ENCODE measurements at regions not wholly inside any gene's neighbourhood (a gene's known extent, or its start where the extent isn't known, plus 50 kb on each side); places are given as distances from the start of the nearest gene placed in this dataset.

DNA sequence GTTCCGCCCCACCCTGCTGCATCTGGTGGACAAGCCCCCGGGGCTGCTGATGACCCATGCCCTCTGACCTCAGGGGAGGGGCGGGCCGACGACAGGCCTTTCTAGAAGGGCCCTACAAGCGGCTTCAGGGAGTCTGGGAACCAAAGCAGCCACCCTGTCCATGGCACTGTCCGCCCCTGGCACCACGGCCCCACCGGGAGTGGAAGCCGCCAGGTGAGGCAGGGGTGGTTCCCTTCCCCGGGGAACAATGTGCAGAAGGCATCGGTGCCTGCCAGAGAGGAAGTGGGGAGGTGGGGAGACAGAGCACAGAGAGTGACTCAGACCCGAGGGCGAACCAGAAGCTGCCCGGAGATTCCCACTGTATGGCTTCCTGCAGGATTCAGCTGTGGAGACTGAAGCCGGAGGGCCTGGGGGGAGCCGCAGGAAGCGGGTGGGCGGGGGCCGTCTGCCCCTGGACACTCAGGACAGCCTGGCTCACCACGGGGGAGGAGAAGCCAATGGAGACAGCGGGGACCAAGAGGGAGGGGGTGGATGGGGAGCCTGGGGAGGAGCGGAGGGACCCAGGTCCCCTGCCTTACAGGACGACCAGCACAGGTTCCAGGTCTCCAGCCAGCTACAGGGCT, 134.0 kb downstream of the TPRA1 start:
- TF ChIP-seq, protein P1, sequence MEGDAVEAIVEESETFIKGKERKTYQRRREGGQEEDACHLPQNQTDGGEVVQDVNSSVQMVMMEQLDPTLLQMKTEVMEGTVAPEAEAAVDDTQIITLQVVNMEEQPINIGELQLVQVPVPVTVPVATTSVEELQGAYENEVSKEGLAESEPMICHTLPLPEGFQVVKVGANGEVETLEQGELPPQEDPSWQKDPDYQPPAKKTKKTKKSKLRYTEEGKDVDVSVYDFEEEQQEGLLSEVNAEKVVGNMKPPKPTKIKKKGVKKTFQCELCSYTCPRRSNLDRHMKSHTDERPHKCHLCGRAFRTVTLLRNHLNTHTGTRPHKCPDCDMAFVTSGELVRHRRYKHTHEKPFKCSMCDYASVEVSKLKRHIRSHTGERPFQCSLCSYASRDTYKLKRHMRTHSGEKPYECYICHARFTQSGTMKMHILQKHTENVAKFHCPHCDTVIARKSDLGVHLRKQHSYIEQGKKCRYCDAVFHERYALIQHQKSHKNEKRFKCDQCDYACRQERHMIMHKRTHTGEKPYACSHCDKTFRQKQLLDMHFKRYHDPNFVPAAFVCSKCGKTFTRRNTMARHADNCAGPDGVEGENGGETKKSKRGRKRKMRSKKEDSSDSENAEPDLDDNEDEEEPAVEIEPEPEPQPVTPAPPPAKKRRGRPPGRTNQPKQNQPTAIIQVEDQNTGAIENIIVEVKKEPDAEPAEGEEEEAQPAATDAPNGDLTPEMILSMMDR (IDR thresholded peaks at IDR 0.05; ENCODE audit: partially characterized antibody, unreplicated experiment): no peak
- H3K4me3 Mint-ChIP-seq (ENCODE audit: unreplicated experiment): peak overlapping the region; percentile 79
- H3K36me3 Mint-ChIP-seq (ENCODE audit: unreplicated experiment): no peaks in the 10 kb centered on the region
- H3K27me3 Mint-ChIP-seq (ENCODE audit: unreplicated experiment): peaks cover 17% of the 10 kb centered on the region
- H3K9me3 Mint-ChIP-seq (ENCODE audit: unreplicated experiment): peaks cover 15% of the 10 kb centered on the region
- peak; percentile 35 for DNase-seq
- H3K4me1 Mint-ChIP-seq (ENCODE audit: low read depth, unreplicated experiment): peaks cover 45% of the 10 kb centered on the region
- no peak overlapping the region for H3K27ac Mint-ChIP-seq (ENCODE audit: unreplicated experiment)

DNA sequence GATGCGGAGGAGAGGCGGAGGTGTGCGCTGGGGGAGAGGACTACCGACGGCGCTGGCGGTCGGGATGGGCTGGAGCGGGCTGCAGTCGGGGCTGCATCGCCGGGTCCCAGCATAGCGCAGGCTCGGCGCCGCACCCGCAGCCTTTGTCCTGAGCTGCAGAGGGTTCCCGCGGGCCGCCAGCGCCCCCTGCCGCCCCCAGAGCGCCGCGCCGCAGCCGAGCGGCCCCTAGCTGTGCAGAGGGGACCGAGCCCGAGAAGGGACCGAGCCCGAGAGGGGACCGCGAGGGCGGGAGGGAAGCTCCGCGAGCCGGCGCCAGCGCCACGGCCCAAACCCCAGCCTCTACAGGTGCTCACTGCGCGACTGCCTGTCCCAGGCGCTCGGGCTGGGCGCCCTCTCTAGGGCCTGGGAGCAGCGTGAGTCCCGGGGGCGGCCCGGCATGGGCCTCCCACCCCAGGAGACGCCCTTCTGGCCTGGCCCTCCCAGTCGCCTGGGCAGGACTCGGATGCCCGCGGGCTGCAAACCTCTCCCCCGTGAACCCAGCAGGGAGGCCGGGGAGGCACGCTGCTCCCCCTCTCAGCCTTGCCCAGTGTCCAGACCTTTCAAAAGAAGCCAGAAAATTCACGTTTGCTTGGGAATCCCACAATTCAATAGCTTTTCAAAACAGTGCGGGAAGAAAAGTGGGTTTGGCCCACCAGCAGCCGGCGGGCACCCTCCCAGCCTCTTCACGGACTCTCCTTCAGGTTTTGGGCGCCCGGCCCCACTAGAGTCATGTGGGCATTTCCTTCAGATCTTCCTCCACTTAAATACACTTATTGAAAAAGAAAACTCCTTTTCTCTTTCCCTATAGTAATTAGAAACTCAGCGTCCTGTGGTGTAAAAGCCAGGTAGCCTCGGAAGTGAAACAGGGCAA, 134.7 kb downstream of the TPRA1 start:
- peaks cover 19% of the 10 kb centered on the region for H3K27me3 Mint-ChIP-seq (ENCODE audit: unreplicated experiment)

DNA sequence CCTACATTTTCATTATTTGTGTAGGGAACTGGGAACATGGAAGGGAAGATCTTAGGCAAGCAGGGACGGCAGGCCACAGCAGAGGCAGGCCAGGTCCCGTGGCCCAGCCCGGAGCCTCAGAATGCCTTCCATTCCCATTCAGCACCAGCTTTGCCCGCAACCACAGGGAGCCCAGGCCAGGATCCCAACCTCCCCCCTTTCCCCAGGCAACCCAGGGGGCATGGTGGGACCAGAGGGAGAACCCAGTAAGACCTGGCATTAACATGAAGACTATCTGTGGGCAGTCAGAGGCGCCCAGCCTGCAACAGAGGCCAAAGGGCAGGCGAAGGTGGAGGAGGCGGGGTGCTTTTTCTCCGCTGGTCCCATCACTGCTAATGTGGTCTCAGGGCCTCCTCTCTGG, 135.6 kb downstream of the TPRA1 start:
- peaks cover 15% of the 10 kb centered on the region for H3K9me3 Mint-ChIP-seq (ENCODE audit: unreplicated experiment)
- TF ChIP-seq, protein P1 (IDR thresholded peaks at IDR 0.05; ENCODE audit: partially characterized antibody, unreplicated experiment): no peak
- peak overlapping the region; percentile 21 for H3K4me3 Mint-ChIP-seq (ENCODE audit: unreplicated experiment)
- H3K27me3 Mint-ChIP-seq (ENCODE audit: unreplicated experiment): peaks cover 18% of the 10 kb centered on the region
- H3K4me1 Mint-ChIP-seq (ENCODE audit: low read depth, unreplicated experiment): peaks cover 42% of the 10 kb centered on the region
- no peak for DNase-seq
- H3K27ac Mint-ChIP-seq (ENCODE audit: unreplicated experiment): peak overlapping the region; percentile 50
- no peaks in the 10 kb centered on the region for H3K36me3 Mint-ChIP-seq (ENCODE audit: unreplicated experiment)

More for the DNA sequence above, 134.7 kb downstream of the TPRA1 start:
- H3K36me3 Mint-ChIP-seq (ENCODE audit: unreplicated experiment): no peaks in the 10 kb centered on the region
- H3K27ac Mint-ChIP-seq (ENCODE audit: unreplicated experiment): peak overlapping the region; percentile 50
- H3K4me3 Mint-ChIP-seq (ENCODE audit: unreplicated experiment): peak overlapping the region; percentile 79
- peaks cover 43% of the 10 kb centered on the region for H3K4me1 Mint-ChIP-seq (ENCODE audit: low read depth, unreplicated experiment)
- peak; percentile 94 for DNase-seq
- TF ChIP-seq, protein P1 (IDR thresholded peaks at IDR 0.05; ENCODE audit: partially characterized antibody, unreplicated experiment): peak; percentile 93
- peaks cover 15% of the 10 kb centered on the region for H3K9me3 Mint-ChIP-seq (ENCODE audit: unreplicated experiment)

DNA sequence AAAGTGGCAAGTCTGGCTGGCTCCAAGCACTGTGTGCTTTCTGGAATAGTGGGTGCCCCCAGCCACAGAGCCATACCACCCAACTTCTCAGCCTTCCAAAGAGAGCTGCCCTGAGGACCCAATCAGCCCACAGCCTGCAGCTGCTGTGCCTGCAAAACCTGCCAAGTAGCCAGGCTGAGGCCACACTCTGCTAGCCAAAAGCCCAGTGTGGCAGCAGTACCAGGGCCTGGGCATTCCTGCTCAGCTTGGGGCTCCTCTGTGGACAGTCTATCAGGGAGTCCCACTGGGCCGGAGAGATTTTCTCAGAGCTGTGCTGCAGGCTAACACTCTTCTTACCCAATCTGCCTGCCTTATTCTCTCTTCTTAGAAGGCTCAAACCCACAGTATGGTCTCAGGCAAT, 136.5 kb downstream of the TPRA1 start:
- peaks cover 14% of the 10 kb centered on the region for H3K9me3 Mint-ChIP-seq (ENCODE audit: unreplicated experiment)
- peaks cover 36% of the 10 kb centered on the region for H3K4me1 Mint-ChIP-seq (ENCODE audit: low read depth, unreplicated experiment)
- TF ChIP-seq, protein P1 (IDR thresholded peaks at IDR 0.05; ENCODE audit: partially characterized antibody, unreplicated experiment): no peak
- peak; percentile 12 for DNase-seq
- H3K4me3 Mint-ChIP-seq (ENCODE audit: unreplicated experiment): no peak overlapping the region
- no peak overlapping the region for H3K27ac Mint-ChIP-seq (ENCODE audit: unreplicated experiment)
- peaks cover 16% of the 10 kb centered on the region for H3K27me3 Mint-ChIP-seq (ENCODE audit: unreplicated experiment)
- no peaks in the 10 kb centered on the region for H3K36me3 Mint-ChIP-seq (ENCODE audit: unreplicated experiment)
